Erythroblast (primary cell): ENCODE measurements at regions not wholly inside any gene's neighbourhood (a gene's known extent, or its start where the extent isn't known, plus 50 kb on each side); places are given as distances from the start of the nearest gene placed in this dataset.
"Not testable (repeated sequence)": the region's sequence is repeated elsewhere in the genome, so short reads cannot be mapped to it uniquely, and the experiment has no call there.

Experiments
- GATA1 ChIP-seq: IDR thresholded peaks from 2 replicates; pipeline ENCODE4 v1.6.1; 2011; ENCODE audit warnings: low read depth, mild to moderate bottlenecking, control low read depth, low read length, moderate library complexity
- POLR2A ChIP-seq: IDR thresholded peaks from 2 replicates; pipeline ENCODE4 v1.6.1; 2011; ENCODE audit warnings: mild to moderate bottlenecking, low read length

- TF ChIP-seq POLR2A, GATA1: not testable (repeated sequence)
Measured at GRCh38 chr9:63787454-63787853, 1497.6 kb downstream of the FOXD4L5 start.
